ENCODE measurements at regions not wholly inside any gene's neighbourhood (a gene's known extent, or its start where the extent isn't known, plus 50 kb on each side); places are given as distances from the start of the nearest gene placed in this dataset.

- no peaks in the 10 kb centered on the region for H3K36me3 ChIP-seq
These were observed 1595.4 kb downstream of the PLA2G4A start for GRCh38 chr1:188424176-188424575.

GRCh38 chr1:188425687-188426086 is 1596.9 kb downstream of the PLA2G4A start:
- TF ChIP-seq CTCF (IDR thresholded peaks at IDR 0.05) = no peak
- Histone ChIP-seq H3K27ac (no peak overlapping the region), H3K36me3 (no peaks in the 10 kb centered on the region), H3K4me3 (ENCODE audit: low read depth in 1 of 2, low read length in 1 of 2) (no peak overlapping the region), H3K27me3 (no peaks in the 10 kb centered on the region), H3K4me1 (ENCODE audit: control insufficient read depth in 1 of 2, insufficient read depth in 1 of 2, low read depth in 1 of 2, low read length in 1 of 2) (no peaks in the 10 kb centered on the region), H3K9me3 (no peaks in the 10 kb centered on the region)

More at GRCh38 chr1:188424176-188424575, 1595.4 kb downstream of the PLA2G4A start:
- no peak overlapping the region for H3K27ac ChIP-seq
- no peak for TF ChIP-seq CTCF (IDR thresholded peaks at IDR 0.05)
- H3K27me3 ChIP-seq = no peaks in the 10 kb centered on the region
- no peaks in the 10 kb centered on the region for H3K4me1 ChIP-seq (ENCODE audit: control insufficient read depth in 1 of 2, insufficient read depth in 1 of 2, low read depth in 1 of 2, low read length in 1 of 2)
- no peaks in the 10 kb centered on the region for H3K9me3 ChIP-seq
- no peak overlapping the region for H3K4me3 ChIP-seq (ENCODE audit: low read depth in 1 of 2, low read length in 1 of 2)

- Histone ChIP-seq H3K4me3 (ENCODE audit: low read depth in 1 of 2, low read length in 1 of 2) (no peak overlapping the region), H3K9me3 (no peaks in the 10 kb centered on the region), H3K27ac (no peak overlapping the region), H3K4me1 (ENCODE audit: control insufficient read depth in 1 of 2, insufficient read depth in 1 of 2, low read depth in 1 of 2, low read length in 1 of 2) (no peaks in the 10 kb centered on the region), H3K36me3 (no peaks in the 10 kb centered on the region), H3K27me3 (no peaks in the 10 kb centered on the region)
- no peak for TF ChIP-seq CTCF (IDR thresholded peaks at IDR 0.05)
These were observed 1597.8 kb downstream of the PLA2G4A start for GRCh38 chr1:188426561-188426960.

GRCh38 chr1:188427642-188428041 is 1598.9 kb downstream of the PLA2G4A start:
- H3K36me3 ChIP-seq = no peaks in the 10 kb centered on the region
- H3K27ac ChIP-seq = no peak overlapping the region
- no peak for TF ChIP-seq CTCF (IDR thresholded peaks at IDR 0.05)
- H3K4me1 ChIP-seq (ENCODE audit: control insufficient read depth in 1 of 2, insufficient read depth in 1 of 2, low read depth in 1 of 2, low read length in 1 of 2) = no peaks in the 10 kb centered on the region
- no peaks in the 10 kb centered on the region for H3K9me3 ChIP-seq
- no peak overlapping the region for H3K4me3 ChIP-seq (ENCODE audit: low read depth in 1 of 2, low read length in 1 of 2)
- H3K27me3 ChIP-seq = no peaks in the 10 kb centered on the region

GRCh38 chr1:188429386-188429785 is 1600.6 kb downstream of the PLA2G4A start:
- H3K4me1 ChIP-seq (ENCODE audit: control insufficient read depth in 1 of 2, insufficient read depth in 1 of 2, low read depth in 1 of 2, low read length in 1 of 2) = no peaks in the 10 kb centered on the region
- no peaks in the 10 kb centered on the region for H3K27me3 ChIP-seq
- H3K36me3 ChIP-seq = no peaks in the 10 kb centered on the region
- TF ChIP-seq CTCF (IDR thresholded peaks at IDR 0.05) = no peak
- H3K27ac ChIP-seq = no peak overlapping the region
- H3K9me3 ChIP-seq = no peaks in the 10 kb centered on the region
- H3K4me3 ChIP-seq (ENCODE audit: low read depth in 1 of 2, low read length in 1 of 2) = no peak overlapping the region

GRCh38 chr1:188432427-188432826 is 1603.7 kb downstream of the PLA2G4A start:
- Histone ChIP-seq H3K9me3 (no peaks in the 10 kb centered on the region), H3K27ac (no peak overlapping the region), H3K27me3 (no peaks in the 10 kb centered on the region), H3K4me1 (ENCODE audit: control insufficient read depth in 1 of 2, insufficient read depth in 1 of 2, low read depth in 1 of 2, low read length in 1 of 2) (no peaks in the 10 kb centered on the region), H3K36me3 (no peaks in the 10 kb centered on the region), H3K4me3 (ENCODE audit: low read depth in 1 of 2, low read length in 1 of 2) (no peak overlapping the region)
- TF ChIP-seq CTCF (IDR thresholded peaks at IDR 0.05) = no peak

Data from neutrophil (primary cell).